ENCODE measurements at regions not wholly inside any gene's neighbourhood (a gene's known extent, or its start where the extent isn't known, plus 50 kb on each side); places are given as distances from the start of the nearest gene placed in this dataset.

DNA sequence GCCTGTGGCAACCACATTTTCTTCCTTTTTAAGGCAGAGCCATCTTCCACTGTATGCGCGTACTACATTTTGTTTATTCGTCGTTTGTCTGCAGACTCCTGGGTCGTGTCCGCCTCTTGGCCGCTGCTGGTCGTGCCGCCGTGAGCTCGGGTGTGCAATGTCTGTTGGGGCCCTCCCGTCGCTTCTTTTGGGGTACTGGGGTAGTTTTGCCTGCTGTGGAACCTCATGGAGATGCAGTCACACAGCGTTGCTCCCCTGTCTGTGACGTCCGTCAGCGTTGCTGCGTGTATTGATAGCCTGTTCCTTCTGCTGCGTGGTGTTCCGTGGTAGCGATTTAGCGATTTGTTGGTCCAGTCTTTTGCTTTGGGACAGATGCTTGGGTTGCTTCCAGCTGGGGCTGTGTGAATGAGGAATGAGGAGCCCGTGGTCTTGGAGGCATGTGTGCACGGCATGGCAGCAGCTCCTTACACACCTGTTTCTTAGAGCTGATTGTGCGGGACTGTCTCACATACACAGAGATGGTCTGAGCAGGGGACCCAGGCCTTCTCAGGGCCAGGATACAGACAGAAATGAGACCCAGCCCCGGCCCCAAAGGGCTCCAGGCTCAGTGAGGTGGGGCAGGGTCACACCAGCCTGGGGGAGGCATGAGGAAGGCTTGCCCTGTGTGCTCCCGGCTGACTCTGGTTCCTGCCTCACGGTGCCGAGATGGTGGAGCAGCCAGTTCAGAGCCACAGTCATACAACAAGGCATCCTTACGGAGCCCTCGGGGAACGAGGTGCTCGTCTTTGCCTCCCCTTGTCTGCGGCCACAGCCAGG, 78.4 kb upstream of the GSE1 start:
- TF ChIP-seq MXI1 (conservative IDR thresholded peaks at IDR 0.05; ENCODE audit: poor library complexity, severe bottlenecking) = no peak
- TF ChIP-seq RAD21 (conservative IDR thresholded peaks at IDR 0.05) = no peak
- TF ChIP-seq REST (IDR thresholded peaks at IDR 0.05; ENCODE audit: borderline replicate concordance) = no peak
- no peak for TF ChIP-seq POLR2AphosphoS5 (IDR thresholded peaks at IDR 0.05)
- TF ChIP-seq SMC3 (conservative IDR thresholded peaks at IDR 0.05; ENCODE audit: poor library complexity) = no peak
- TF ChIP-seq EZH2 (IDR thresholded peaks at IDR 0.05; ENCODE audit: borderline replicate concordance, insufficient read depth, low read length, poor library complexity, severe bottlenecking) = no peak
- TF ChIP-seq, protein P1, sequence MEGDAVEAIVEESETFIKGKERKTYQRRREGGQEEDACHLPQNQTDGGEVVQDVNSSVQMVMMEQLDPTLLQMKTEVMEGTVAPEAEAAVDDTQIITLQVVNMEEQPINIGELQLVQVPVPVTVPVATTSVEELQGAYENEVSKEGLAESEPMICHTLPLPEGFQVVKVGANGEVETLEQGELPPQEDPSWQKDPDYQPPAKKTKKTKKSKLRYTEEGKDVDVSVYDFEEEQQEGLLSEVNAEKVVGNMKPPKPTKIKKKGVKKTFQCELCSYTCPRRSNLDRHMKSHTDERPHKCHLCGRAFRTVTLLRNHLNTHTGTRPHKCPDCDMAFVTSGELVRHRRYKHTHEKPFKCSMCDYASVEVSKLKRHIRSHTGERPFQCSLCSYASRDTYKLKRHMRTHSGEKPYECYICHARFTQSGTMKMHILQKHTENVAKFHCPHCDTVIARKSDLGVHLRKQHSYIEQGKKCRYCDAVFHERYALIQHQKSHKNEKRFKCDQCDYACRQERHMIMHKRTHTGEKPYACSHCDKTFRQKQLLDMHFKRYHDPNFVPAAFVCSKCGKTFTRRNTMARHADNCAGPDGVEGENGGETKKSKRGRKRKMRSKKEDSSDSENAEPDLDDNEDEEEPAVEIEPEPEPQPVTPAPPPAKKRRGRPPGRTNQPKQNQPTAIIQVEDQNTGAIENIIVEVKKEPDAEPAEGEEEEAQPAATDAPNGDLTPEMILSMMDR (IDR thresholded peaks at IDR 0.05; ENCODE audit: poor library complexity, severe bottlenecking) = no peak
- no peak for TF ChIP-seq TAF1 (IDR thresholded peaks at IDR 0.05; ENCODE audit: low read depth)
- TF ChIP-seq EP300 (conservative IDR thresholded peaks at IDR 0.05; ENCODE audit: poor library complexity, severe bottlenecking) = no peak
- no peaks in the 10 kb centered on the region for H3K27me3 ChIP-seq (ENCODE audit: insufficient read depth, low read depth, low read length)
- H2AFZ ChIP-seq (ENCODE audit: low read depth, low read length) = no peak overlapping the region
- H3K4me3 ChIP-seq (ENCODE audit: low read length) = no peak overlapping the region
- H3F3A ChIP-seq (ENCODE audit: insufficient read depth, low read length, poor library complexity, severe bottlenecking) = no peaks in the 10 kb centered on the region
- H4K20me1 ChIP-seq (ENCODE audit: insufficient read depth) = no peaks in the 10 kb centered on the region
- no peak overlapping the region for H3K4me2 ChIP-seq (ENCODE audit: low read length)
- H3K36me3 ChIP-seq (ENCODE audit: insufficient read depth, low read length) = no peaks in the 10 kb centered on the region
- no peak overlapping the region for H3K27ac ChIP-seq (ENCODE audit: low read length)
- H3K79me2 ChIP-seq (replicated peaks; ENCODE audit: insufficient read depth, low read length) = no peaks in the 10 kb centered on the region
- H3K9me2 ChIP-seq (ENCODE audit: insufficient read depth, low read length) = no peaks in the 10 kb centered on the region
- no peak overlapping the region for H3K9ac ChIP-seq (ENCODE audit: low read length)
- no peaks in the 10 kb centered on the region for H3K9me3 ChIP-seq (ENCODE audit: low read length)

- Histone ChIP-seq H3K4me3 (ENCODE audit: low read length) (no peak overlapping the region), H3F3A (ENCODE audit: insufficient read depth, low read length, poor library complexity, severe bottlenecking) (no peaks in the 10 kb centered on the region), H2AFZ (ENCODE audit: low read depth, low read length) (no peak overlapping the region), H3K27ac (ENCODE audit: low read length) (no peak overlapping the region), H3K9ac (ENCODE audit: low read length) (no peak overlapping the region), H3K79me2 (replicated peaks; ENCODE audit: insufficient read depth, low read length) (no peaks in the 10 kb centered on the region), H3K4me2 (ENCODE audit: low read length) (no peak overlapping the region), H3K27me3 (ENCODE audit: insufficient read depth, low read depth, low read length) (no peaks in the 10 kb centered on the region), H3K9me2 (ENCODE audit: insufficient read depth, low read length) (no peaks in the 10 kb centered on the region), H3K36me3 (ENCODE audit: insufficient read depth, low read length) (no peaks in the 10 kb centered on the region), H4K20me1 (ENCODE audit: insufficient read depth) (no peaks in the 10 kb centered on the region), H3K9me3 (ENCODE audit: low read length) (no peaks in the 10 kb centered on the region)
- TF ChIP-seq REST (IDR thresholded peaks at IDR 0.05; ENCODE audit: borderline replicate concordance) = no peak
- no peak for TF ChIP-seq EZH2 (IDR thresholded peaks at IDR 0.05; ENCODE audit: borderline replicate concordance, insufficient read depth, low read length, poor library complexity, severe bottlenecking)
- no peak for TF ChIP-seq SMC3 (conservative IDR thresholded peaks at IDR 0.05; ENCODE audit: poor library complexity)
- no peak for TF ChIP-seq MXI1 (conservative IDR thresholded peaks at IDR 0.05; ENCODE audit: poor library complexity, severe bottlenecking)
- no peak for TF ChIP-seq POLR2AphosphoS5 (IDR thresholded peaks at IDR 0.05)
- no peak for TF ChIP-seq RAD21 (conservative IDR thresholded peaks at IDR 0.05)
- TF ChIP-seq, protein P1 (IDR thresholded peaks at IDR 0.05; ENCODE audit: poor library complexity, severe bottlenecking) = no peak
Measured at GRCh38 chr16:85535352-85536072, 77.6 kb upstream of the GSE1 start.
